ENCODE measurements at regions not wholly inside any gene's neighbourhood (a gene's known extent, or its start where the extent isn't known, plus 50 kb on each side); places are given as distances from the start of the nearest gene placed in this dataset.

DNA sequence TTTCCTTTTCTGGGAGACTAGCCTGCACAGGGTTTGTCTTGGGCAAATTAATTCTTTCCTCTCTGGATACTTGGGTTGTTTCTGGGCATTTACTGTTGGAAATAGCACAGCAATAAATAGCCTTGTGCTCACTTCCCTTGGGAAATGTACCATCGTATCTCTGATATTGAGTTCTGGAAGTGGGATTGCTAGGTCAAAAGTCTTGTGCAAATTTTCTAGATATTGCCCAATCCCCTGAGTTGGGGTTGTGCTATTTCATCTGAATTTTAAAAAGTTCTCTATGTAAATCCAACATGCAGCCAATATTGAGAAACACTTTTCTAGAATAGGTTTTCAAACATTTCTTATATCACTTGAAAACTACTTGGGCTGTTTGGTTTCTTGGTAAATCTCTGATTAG is 64.0 kb upstream of the ELOVL5 start:
- no peak for DNase-seq

DNA sequence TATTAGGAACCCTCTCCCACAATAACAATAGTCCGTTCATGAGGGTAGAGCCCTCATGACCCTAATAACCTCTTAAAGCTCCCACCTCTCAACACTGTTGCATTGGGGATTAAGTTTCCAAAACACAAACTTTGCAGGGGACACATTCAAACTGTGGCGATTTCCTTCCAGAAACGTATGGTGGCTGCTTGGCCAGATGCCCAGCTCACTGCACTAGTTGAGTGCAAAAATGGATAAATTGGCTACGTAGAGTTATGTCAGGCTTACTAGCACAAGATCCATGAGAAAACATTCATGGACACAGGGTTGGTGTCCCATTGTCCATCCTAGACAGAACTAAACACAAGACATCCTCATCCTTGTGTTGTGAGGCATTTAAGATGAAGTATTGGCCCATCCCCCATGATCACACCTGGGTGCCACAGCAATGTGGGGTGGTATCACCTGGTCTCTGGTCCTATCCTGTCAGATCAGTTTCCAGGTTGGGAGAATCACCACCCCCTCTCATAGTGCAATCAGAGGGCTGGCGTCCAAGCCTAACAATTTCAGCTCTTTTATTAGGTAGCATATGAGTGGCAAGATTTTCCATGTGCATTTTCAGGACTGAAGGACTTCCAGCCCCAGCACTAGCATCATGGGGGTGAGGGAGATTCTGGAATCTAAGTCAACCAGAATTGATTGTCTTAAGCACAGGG is 63.4 kb upstream of the ELOVL5 start:
- DNase-seq: no peak

- DNase-seq: no peak
Measured at GRCh38 chr6:53411451-53411850, 62.7 kb upstream of the ELOVL5 start.

DNA sequence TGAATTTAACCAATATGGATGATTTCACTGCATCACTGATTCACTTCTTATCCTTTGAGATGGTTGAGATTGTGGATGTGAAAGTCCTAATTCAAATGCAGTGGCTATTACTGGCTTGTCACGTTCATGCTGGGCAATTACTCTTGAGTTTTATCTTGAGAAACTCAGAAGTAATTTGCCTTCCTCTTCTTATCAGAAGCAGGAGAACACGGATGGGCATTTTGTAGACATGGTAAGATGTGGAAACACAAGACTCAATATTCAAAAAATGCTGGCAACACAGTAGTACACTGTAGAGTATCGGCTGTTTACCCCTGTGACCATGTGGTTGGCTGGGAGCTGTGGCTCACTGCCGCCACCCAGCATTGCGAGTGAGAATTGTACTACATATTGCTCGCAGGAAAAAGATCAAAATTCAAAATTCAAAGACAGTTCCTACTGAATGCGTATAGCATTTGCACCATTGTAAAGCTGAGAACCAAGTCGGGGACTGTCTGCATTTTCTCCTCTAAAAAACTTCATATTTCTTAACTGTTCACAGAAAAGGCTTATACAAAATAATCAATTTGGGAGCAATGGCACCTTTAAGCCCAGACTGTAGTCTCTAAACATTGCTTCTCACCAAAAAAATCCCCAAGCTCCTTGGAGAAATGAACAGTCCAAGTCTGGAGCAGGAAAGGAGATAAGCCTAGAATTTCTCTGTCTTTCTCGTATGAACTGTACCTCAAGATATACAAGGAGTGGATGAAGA is 61.9 kb upstream of the ELOVL5 start:
- no peak for DNase-seq

GRCh38 chr6:53408826-53409225 is 60.1 kb upstream of the ELOVL5 start:
- no peak for DNase-seq

- DNase-seq: no peak
Measured at GRCh38 chr6:53399027-53399344, 50.2 kb upstream of the ELOVL5 start.

DNA sequence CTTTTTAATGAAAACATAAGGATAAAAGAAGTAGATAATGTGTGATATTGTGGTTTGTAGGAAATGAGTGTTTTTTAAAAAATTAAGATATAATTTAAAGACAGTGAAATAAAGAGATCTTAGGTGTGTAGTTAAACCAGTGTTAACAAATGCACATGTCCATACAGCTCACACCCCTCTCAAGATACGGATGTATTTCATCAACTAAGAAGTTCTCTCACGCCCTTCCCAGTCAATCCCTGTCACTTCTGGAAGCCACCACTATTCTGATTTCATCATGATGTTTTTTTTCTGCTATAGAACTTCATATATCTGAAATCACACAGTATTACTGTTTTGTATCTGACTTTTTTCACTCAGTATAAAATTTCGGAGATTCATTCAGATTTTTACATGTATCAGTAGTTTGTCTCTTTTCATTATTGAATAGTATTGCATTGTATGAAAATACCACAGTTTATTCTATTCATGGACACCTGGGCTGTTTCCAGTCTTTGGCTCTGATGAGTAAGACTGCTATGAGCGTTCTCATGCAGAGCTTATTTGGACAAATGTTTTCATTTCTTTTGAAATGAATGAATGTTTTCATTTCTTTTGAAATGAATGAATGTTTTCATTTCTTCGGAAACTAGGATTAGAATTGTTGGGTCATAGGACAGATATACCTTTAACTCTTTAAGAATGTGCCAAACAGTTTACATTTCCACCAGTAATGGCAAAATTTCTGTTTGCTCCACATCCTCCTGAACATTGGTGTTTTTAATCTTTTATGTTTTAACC is 49.7 kb upstream of the ELOVL5 start:
- DNase-seq: no peak
